GM04503 (cell line): ENCODE measurements at regions not wholly inside any gene's neighbourhood (a gene's known extent, or its start where the extent isn't known, plus 50 kb on each side); places are given as distances from the start of the nearest gene placed in this dataset.
"Not testable (repeated sequence)": the region's sequence is repeated elsewhere in the genome, so short reads cannot be mapped to it uniquely, and the experiment has no call there.

ENCODE experiments used
- DNase-seq: peaks from one replicate; pipeline ENCODE4 v3.0.0-alpha.2; 2012; ENCODE audit warnings: low read depth

- no peak for DNase-seq
These were observed 53.5 kb downstream of the FSCB start for GRCh38 chr14:44453433-44454171.

- DNase-seq: not testable (repeated sequence)
These were observed 56.9 kb downstream of the FSCB start for GRCh38 chr14:44450232-44450631.

- DNase-seq: no peak
These were observed 57.4 kb downstream of the FSCB start for GRCh38 chr14:44449680-44450079.

- no peak for DNase-seq
These were observed 58.1 kb downstream of the FSCB start for GRCh38 chr14:44448951-44449358.

GRCh38 chr14:44446965-44447364 lies 60.1 kb downstream of the FSCB start:
- no peak for DNase-seq

- no peak for DNase-seq
These were observed 62.6 kb downstream of the FSCB start for GRCh38 chr14:44444454-44444853.

GRCh38 chr14:44438936-44439335 lies 68.1 kb downstream of the FSCB start:
- no peak for DNase-seq

- DNase-seq: no peak
These were observed 68.9 kb downstream of the FSCB start for GRCh38 chr14:44438221-44438620.

- DNase-seq: no peak
These were observed 70.6 kb downstream of the FSCB start for GRCh38 chr14:44436458-44436857.

GRCh38 chr14:44428231-44428945 lies 78.7 kb downstream of the FSCB start:
- no peak for DNase-seq

- DNase-seq: no peak
These were observed 84.4 kb downstream of the FSCB start for GRCh38 chr14:44422699-44423098.

GRCh38 chr14:44420226-44420625 lies 86.9 kb downstream of the FSCB start:
- no peak for DNase-seq

- no peak for DNase-seq
These were observed 88.2 kb downstream of the FSCB start for GRCh38 chr14:44418856-44419255.

GRCh38 chr14:44417809-44418208 lies 89.3 kb downstream of the FSCB start:
- no peak for DNase-seq

- DNase-seq: no peak
These were observed 92.4 kb downstream of the FSCB start for GRCh38 chr14:44414646-44415045.

- DNase-seq: no peak
These were observed 94.1 kb downstream of the FSCB start for GRCh38 chr14:44412858-44413569.

GRCh38 chr14:44405011-44405486 lies 102.0 kb downstream of the FSCB start:
- DNase-seq: no peak

GRCh38 chr14:44404599-44404998 lies 102.5 kb downstream of the FSCB start:
- no peak for DNase-seq

- DNase-seq: no peak
These were observed 103.0 kb downstream of the FSCB start for GRCh38 chr14:44404036-44404435.

- no peak for DNase-seq
These were observed 103.9 kb downstream of the FSCB start for GRCh38 chr14:44403193-44403592.

GRCh38 chr14:44396226-44396625 lies 110.9 kb downstream of the FSCB start:
- DNase-seq: no peak

GRCh38 chr14:44392984-44393383 lies 114.1 kb downstream of the FSCB start:
- no peak for DNase-seq

GRCh38 chr14:44388306-44388705 lies 118.8 kb downstream of the FSCB start:
- DNase-seq: no peak
